Common myeloid progenitor, CD34-positive (primary cell): ENCODE measurements at regions not wholly inside any gene's neighbourhood (a gene's known extent, or its start where the extent isn't known, plus 50 kb on each side); places are given as distances from the start of the nearest gene placed in this dataset.

Source experiments
- CTCF ChIA-PET: fragments of 350-600 bp; sonication (Branson Sonifier 250); formaldehyde crosslinking; loops from one replicate; lab custom pipeline; 2021; ENCODE audit warnings: antibody characterized with exemption; lab: Charles Lee
- POLR2A ChIA-PET: fragments of 350-600 bp; sonication (Branson Sonifier 250); formaldehyde crosslinking; loops from one replicate; lab custom pipeline; 2021; ENCODE audit warnings: antibody characterized with exemption; lab: Charles Lee
- DNase-seq, 3 donors: peaks; one replicate each; pipeline versions ENCODE4 v3.0.0 to v3.0.0-alpha.2; 2013
- H3K27ac ChIP-seq, 2 experiments: 1 replicate in 1 of 2; 2 replicates in 1 of 2; pipeline ENCODE4 v1.7.0; 2013; ENCODE audit warnings: inconsistent platforms in 2 of 2, low read length in 2 of 2, mild to moderate bottlenecking in 2 of 2, low read depth in 1 of 2, moderate library complexity in 1 of 2; ENCODE audit not compliant: severe bottlenecking in 2 of 2, insufficient read depth in 1 of 2, poor library complexity in 1 of 2
- H3K27me3 ChIP-seq, 5 experiments: replicated peaks in 2 of 5; 1 replicate in 3 of 5; 2 replicates in 2 of 5; pipeline versions ENCODE4 v1.6.1 to v1.7.0; 2013; ENCODE audit warnings: low read length in 4 of 5, mild to moderate bottlenecking in 2 of 5, moderate library complexity in 2 of 5, inconsistent platforms in 1 of 5; ENCODE audit not compliant: insufficient read depth in 5 of 5, control insufficient read depth in 4 of 5
- H3K36me3 ChIP-seq, 4 experiments: 1 replicate in 2 of 4; 2 replicates in 2 of 4; pipeline versions ENCODE4 v1.6.1 to v1.7.0; 2013; ENCODE audit warnings: low read length in 3 of 4, control low read depth in 1 of 4, mild to moderate bottlenecking in 1 of 4; ENCODE audit not compliant: control insufficient read depth in 4 of 4, insufficient read depth in 4 of 4
- H3K4me1 ChIP-seq, 4 experiments: 1 replicate in 3 of 4; 2 replicates in 1 of 4; pipeline versions ENCODE4 v1.6.1 to v1.7.1; 2013; ENCODE audit warnings: low read length in 3 of 4, mild to moderate bottlenecking in 3 of 4, control low read depth in 1 of 4, inconsistent platforms in 1 of 4, moderate library complexity in 1 of 4; ENCODE audit not compliant: control insufficient read depth in 4 of 4, insufficient read depth in 4 of 4; ENCODE audit errors: control extremely low read depth in 1 of 4
- H3K4me3 ChIP-seq, 7 experiments: 1 replicate in 4 of 7; 2 replicates in 3 of 7; pipeline versions ENCODE4 v1.5.1 to v1.7.0; 2013; ENCODE audit warnings: mild to moderate bottlenecking in 7 of 7, low read length in 6 of 7, moderate library complexity in 6 of 7, inconsistent platforms in 2 of 7, low read depth in 2 of 7, control low read depth in 1 of 7; ENCODE audit not compliant: insufficient read depth in 4 of 7, control insufficient read depth in 1 of 7; ENCODE audit errors: extremely low read depth in 1 of 7
- H3K9me3 ChIP-seq, 5 experiments: 1 replicate in 4 of 5; 2 replicates in 1 of 5; pipeline versions ENCODE4 v1.6.1 to v1.7.1; 2013; ENCODE audit warnings: low read length in 4 of 5, mild to moderate bottlenecking in 2 of 5, inconsistent platforms in 1 of 5, low read depth in 1 of 5, moderate library complexity in 1 of 5; ENCODE audit not compliant: control insufficient read depth in 4 of 5, insufficient read depth in 2 of 5; ENCODE audit errors: control extremely low read depth in 1 of 5
- WGBS: methylation state at CpG from one replicate; pipeline ENCODE4 v1.1.5; 2013; ENCODE audit not compliant: insufficient coverage; 5-methylcytosine and 5-hydroxymethylcytosine counted together

DNA sequence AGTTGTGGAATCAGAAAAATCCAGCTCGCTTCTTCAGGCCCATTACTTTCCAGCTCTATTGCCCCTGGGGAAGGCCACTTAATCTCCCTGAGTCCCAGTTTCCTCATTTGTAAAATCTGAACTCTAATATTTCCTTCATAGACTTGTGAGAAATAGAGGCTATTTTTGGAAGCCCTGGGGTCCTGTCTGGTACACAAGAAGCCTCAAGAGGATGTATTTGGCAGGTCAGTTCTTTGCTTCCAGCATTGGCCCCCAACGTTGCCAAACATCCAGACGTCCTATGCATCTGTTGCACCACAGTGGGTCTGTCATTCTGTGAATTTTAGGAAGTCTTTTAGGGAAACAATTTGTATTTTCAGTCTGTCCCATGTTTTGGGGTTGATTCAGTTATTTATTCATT lies 525.9 kb downstream of the EBF1 start:
- WGBS, result 50% methylated on average over 2 of the region's 3 CpGs
- no peaks in the 10 kb centered on the region for H3K4me1 ChIP-seq
- ChIA-PET CTCF (no interaction called here), POLR2A (no interaction called here)
- DNase-seq, result no peak
- peaks cover 0 to 15% (median 0%) of the 10 kb centered on the region in 5 experiments for H3K9me3 ChIP-seq
- H3K27me3 ChIP-seq, result no peaks in the 10 kb centered on the region
- H3K36me3 ChIP-seq, result no peaks in the 10 kb centered on the region
- H3K27ac ChIP-seq, result no peak overlapping the region
- H3K4me3 ChIP-seq, result no peak overlapping the region

DNA sequence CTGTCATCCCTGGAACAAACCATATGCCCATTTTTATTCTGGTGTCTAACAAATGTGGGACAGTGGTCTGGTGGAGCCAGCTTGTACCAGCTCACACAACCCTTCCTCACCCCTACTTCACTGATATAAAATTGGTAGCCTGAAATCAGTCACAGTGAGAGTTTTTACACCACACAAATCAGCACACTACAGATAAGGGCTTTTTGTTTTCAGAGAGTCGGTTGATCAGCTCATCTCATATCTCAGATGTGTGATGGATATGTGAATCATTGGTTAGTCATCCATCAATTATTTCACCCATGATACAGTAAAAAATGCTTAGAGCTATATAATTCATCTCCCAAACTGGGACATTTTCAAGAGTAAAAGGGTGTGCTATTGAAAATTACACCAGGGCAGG lies 529.2 kb downstream of the EBF1 start:
- ChIA-PET CTCF (no interaction called here), POLR2A (no interaction called here)
- Histone ChIP-seq H3K36me3 (no peaks in the 10 kb centered on the region), H3K27ac (no peak overlapping the region), H3K4me1 (no peaks in the 10 kb centered on the region), H3K9me3 (peaks cover 0 to 3% (median 0%) of the 10 kb centered on the region in 5 experiments), H3K4me3 (no peak overlapping the region), H3K27me3 (peaks cover 0 to 3% (median 0%) of the 10 kb centered on the region in 5 experiments)
- no CpG with 5 or more reads among the region's 1 CpG for WGBS
- DNase-seq, result no peak

DNA sequence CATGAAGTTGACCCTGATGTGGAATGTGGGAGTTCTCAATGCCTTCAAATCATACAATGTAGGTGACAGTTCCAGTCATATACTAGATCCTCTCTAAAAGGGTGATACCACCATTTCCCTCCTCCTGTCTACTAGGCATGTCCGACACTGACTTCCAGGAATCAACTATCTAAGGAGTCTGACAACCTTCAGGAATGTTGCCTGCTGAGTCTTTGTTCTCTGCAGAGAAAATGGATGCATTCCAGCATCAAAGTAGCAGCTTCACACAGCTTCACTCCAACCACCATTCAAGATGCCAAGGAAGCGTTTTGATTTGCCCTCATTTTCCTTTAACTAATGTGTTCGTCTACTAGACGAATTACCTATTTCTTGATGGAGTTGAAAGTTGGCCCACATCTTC lies 530.2 kb downstream of the EBF1 start:
- H3K36me3 ChIP-seq, result no peaks in the 10 kb centered on the region
- H3K4me3 ChIP-seq, result no peak overlapping the region
- no peaks in the 10 kb centered on the region for H3K4me1 ChIP-seq
- POLR2A ChIA-PET, result no interaction called here
- no peak overlapping the region for H3K27ac ChIP-seq
- WGBS, result 100% methylated on average over 1 of the region's 4 CpGs
- peaks cover 0 to 3% (median 0%) of the 10 kb centered on the region in 5 experiments for H3K9me3 ChIP-seq
- CTCF ChIA-PET, result no interaction called here
- DNase-seq, result no peak
- peaks cover 0 to 3% (median 0%) of the 10 kb centered on the region in 5 experiments for H3K27me3 ChIP-seq

DNA sequence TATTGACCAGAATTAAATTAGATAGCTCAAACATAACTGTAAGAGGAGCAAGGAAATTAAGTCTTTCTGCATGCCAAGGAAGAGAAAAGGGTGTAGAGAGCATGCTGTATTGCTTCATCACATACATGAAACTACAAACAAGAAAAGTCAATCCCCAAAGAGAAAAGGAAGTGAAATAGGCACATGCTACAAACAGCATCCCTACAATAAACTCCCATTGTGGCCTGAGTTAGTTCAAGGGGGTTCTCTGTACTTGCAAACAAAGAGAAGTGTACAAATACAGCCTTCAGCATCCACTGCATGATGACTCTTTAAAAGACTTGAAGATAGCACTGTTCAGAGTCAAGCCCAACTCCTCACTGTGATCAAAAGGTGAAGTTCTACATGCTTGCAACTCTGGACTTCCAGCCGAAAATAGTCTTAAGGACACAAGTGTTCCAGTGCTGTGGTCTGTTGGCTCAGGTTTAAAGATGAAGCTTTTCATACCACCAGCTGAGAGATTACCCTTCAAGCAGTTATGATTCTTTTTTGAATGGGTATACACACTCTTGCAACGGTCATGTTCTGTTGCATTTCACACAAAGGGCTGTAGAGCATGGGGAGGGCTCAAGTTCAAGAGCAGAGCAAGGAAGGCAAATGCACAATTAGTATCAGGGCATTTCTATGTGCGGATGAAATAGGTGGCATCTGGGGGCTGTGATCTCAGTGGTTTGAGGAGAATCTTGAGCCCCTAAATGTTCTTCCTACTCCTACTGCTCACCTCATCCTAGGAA lies 534.5 kb downstream of the EBF1 start:
- no peak overlapping the region for H3K4me3 ChIP-seq
- H3K27me3 ChIP-seq, result peaks cover 0 to 3% (median 0%) of the 10 kb centered on the region in 5 experiments
- DNase-seq, result no peak
- no peak overlapping the region for H3K27ac ChIP-seq
- peaks cover 0 to 3% (median 0%) of the 10 kb centered on the region in 5 experiments for H3K9me3 ChIP-seq
- POLR2A ChIA-PET, result interaction anchor here (0.7 kb wide), 1 partner anchor 41 kb away, joined by 3 read pairs; no protein-coding TSS in a partner anchor
- WGBS, result 100% methylated on average over 2 of the region's 3 CpGs
- H3K4me1 ChIP-seq, result no peaks in the 10 kb centered on the region
- CTCF ChIA-PET, result no interaction called here
- H3K36me3 ChIP-seq, result no peaks in the 10 kb centered on the region

DNA sequence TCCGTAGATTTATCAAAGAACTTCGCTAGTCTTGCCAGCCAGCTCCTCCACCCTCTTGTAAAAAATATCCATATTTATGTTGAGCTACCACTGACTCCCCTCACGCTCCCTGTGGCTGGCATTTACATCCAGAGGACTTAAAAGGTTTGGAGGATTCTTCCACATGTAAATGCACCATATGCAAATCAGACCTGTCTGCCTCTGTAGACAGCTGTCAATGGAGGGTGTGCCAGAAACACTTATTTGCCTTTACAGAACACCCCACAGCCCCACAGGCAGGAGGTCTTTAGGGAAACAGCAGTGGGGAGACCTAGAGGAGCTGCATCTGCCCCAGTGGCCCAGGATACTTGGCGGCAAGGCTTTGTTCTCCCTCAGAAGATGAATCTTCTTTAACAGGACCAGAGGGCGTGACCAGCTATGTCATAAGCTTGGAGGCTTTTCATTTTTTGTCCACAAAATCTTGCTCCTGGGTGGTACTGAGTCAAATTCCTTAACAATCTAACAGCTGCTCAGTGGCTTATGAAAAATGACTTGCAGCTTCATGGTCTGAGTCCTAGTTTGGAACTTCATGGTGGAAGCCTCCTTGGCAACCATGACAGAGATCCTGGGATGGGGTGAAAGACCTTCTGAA lies 535.8 kb downstream of the EBF1 start:
- no peaks in the 10 kb centered on the region for H3K4me1 ChIP-seq
- H3K36me3 ChIP-seq, result no peaks in the 10 kb centered on the region
- H3K27me3 ChIP-seq, result peaks cover 0 to 3% (median 0%) of the 10 kb centered on the region in 5 experiments
- no peak for DNase-seq
- WGBS, result 100% methylated on average over 4 of the region's 5 CpGs
- H3K27ac ChIP-seq, result no peak overlapping the region
- no peak overlapping the region for H3K4me3 ChIP-seq
- ChIA-PET POLR2A (no interaction called here), CTCF (interaction anchor here (0.9 to 1.0 kb wide), 2 partner anchors 10 to 11 kb away, joined by 3 read pairs; no protein-coding TSS in a partner anchor)
- H3K9me3 ChIP-seq, result peaks cover 0 to 2% (median 0%) of the 10 kb centered on the region in 5 experiments

DNA sequence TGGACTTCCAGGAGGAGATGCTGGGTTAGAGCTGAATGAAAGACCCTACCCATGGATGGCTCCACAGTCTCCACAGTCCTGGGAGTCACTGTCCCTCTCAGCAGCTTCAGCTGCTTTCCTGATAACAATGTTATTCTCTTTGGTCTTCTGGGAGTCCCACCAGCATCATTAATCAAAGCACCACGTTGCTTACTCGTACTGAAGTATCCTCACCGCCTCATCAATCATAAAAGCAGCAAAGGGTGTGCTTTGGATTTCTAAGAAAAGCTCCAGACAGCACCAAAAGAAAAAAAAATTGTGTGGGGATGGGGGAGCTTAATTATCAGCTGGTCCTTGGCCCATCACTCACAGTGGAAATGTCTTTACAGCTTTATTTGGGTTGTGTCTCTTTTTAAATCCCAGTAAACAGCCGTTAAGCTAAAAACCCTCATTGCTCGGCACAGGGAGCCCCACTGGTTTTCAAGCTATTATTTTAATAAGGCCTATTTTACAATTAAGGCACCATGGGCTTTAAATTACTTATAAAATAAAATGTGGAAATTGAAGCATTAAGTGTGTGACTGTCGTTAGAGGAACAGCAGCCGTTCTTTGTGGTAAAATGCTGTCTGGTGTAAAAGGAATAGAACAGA lies 538.0 kb downstream of the EBF1 start:
- Histone ChIP-seq H3K27me3 (peaks cover 0 to 1% (median 0%) of the 10 kb centered on the region in 5 experiments), H3K4me1 (no peaks in the 10 kb centered on the region), H3K27ac (no peak overlapping the region), H3K9me3 (no peaks in the 10 kb centered on the region), H3K36me3 (no peaks in the 10 kb centered on the region), H3K4me3 (no peak overlapping the region)
- no peak for DNase-seq
- ChIA-PET CTCF (interaction anchor here (1.1 kb wide), 1 partner anchor 9 kb away, joined by 3 read pairs; no protein-coding TSS in a partner anchor), POLR2A (no interaction called here)
- no CpG with 5 or more reads among the region's 7 CpGs for WGBS
